ENCODE measurements at regions not wholly inside any gene's neighbourhood (a gene's known extent, or its start where the extent isn't known, plus 50 kb on each side); places are given as distances from the start of the nearest gene placed in this dataset.

- DNase-seq (ENCODE audit: low spot score), result no peak
These were observed 295.6 kb downstream of the MAFB start for GRCh38 chr20:40393197-40394079.

DNA sequence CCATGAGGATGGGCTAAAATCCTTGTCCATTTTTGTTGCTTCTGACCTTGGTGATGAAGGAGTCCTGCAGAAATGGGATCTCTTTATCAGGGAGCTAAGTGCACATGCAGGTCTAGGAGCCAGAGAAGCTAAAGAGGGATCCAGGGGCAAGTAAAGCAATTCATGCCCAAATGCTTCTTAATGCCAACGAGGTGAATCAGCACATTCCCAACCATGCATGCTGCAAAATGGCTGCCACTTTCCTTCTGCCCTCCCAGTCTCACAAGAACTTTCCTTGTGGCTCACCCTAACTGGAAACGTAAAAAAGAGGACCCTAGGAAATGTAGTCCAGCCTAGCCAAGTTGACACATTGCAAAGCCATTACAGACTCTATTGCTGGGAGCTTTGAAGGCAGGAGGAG is 298.4 kb downstream of the MAFB start:
- DNase-seq (ENCODE audit: low spot score), result no peak

GRCh38 chr20:40370800-40371199 is 318.2 kb downstream of the MAFB start:
- DNase-seq (ENCODE audit: low spot score), result no peak

- no peak for DNase-seq (ENCODE audit: low spot score)
These were observed 320.2 kb downstream of the MAFB start for GRCh38 chr20:40368876-40369275.

DNA sequence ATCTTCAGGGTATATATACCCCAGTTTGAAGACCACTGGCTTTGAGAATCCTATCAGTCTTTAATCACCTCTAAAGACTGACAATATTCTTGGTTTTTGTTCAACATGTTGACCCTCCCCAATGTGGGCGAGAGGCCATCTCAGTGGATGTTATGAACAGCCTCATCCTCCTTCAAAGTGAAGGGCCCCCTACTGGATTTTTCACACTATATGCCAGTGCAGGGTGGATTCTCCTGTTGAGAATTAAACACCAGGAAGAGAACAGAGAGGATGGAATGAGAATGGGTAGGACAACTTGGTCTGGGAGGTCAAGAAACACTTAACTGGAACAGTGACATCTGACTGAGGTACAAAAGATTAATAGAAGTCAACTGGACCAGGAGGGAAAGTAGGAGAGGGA is 327.1 kb downstream of the MAFB start:
- no peak for DNase-seq (ENCODE audit: low spot score)

- no peak for DNase-seq (ENCODE audit: low spot score)
These were observed 329.7 kb downstream of the MAFB start for GRCh38 chr20:40359131-40359912.

- no peak for DNase-seq (ENCODE audit: low spot score)
These were observed 334.2 kb downstream of the MAFB start for GRCh38 chr20:40354880-40355279.

GRCh38 chr20:40343390-40343789 is 345.6 kb downstream of the MAFB start:
- DNase-seq (ENCODE audit: low spot score), result no peak

DNA sequence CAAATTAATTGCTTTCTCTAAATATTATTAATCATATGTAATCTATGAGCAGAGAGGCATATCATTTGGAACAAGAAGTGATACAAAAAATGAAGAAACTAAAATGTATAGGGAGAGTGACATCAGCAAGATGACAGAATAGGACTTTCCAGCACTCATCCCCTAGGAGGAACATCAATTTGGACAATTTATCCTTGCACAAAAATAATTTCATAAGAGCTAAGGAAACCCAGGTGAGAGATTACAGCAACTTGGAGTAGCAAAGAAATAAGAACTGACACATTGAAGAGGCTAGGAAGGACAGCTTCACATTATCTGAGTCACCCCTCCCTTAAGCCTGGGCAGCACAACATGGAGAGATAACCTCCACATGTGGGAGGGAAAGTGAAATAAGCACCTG is 347.5 kb downstream of the MAFB start:
- no peak for DNase-seq (ENCODE audit: low spot score)

GRCh38 chr20:40339661-40340449 is 349.2 kb downstream of the MAFB start:
- DNase-seq (ENCODE audit: low spot score), result no peak

- DNase-seq (ENCODE audit: low spot score), result no peak
These were observed 352.5 kb downstream of the MAFB start for GRCh38 chr20:40336533-40336932.

- no peak for DNase-seq (ENCODE audit: low spot score)
These were observed 353.1 kb downstream of the MAFB start for GRCh38 chr20:40335901-40336351.

DNA sequence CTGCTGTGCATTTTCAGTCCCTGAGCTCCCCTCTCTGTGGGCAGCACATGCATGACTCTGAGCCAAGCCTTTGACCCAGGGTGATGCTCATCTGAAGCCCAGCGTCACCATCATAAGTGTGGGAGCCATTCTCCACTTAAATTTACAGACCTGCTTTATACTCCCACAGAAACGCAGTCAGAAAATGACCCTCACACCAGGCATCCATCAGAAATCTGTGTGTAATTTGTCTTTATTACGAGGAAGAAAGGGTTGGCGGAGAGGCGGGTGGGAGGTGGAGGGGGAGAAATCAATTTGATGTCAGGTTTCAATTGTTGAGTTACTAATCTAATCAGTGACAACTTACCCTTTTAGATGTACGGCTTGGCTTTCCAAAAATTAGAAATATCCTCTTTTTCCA is 353.6 kb downstream of the MAFB start:
- DNase-seq (ENCODE audit: low spot score), result no peak

GRCh38 chr20:40333591-40333990 is 355.4 kb downstream of the MAFB start:
- DNase-seq (ENCODE audit: low spot score), result no peak

- DNase-seq (ENCODE audit: low spot score), result no peak
These were observed 357.1 kb downstream of the MAFB start for GRCh38 chr20:40331807-40332560.

DNA sequence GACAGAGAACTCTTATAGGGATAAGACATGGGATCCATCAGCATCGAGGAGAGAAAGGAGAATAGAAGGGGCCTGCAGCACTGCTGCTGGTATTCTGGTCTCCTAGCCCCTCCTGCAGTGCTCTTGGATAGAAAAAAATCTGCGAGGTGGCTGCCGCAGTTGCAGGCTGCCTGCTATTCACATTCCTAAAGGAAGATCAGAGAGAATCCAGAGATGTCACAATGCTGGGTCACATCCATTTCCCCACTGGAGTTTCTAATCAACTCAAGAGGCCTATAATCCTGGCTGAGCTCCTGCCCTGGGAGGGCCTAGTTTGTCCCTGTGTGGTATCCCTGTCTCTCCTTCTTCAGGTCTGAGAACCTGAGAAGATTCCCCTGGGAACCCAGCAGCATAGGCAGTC is 357.8 kb downstream of the MAFB start:
- DNase-seq (ENCODE audit: low spot score), result no peak

- DNase-seq (ENCODE audit: low spot score), result no peak
These were observed 359.7 kb downstream of the MAFB start for GRCh38 chr20:40329321-40329720.

- no peak for DNase-seq (ENCODE audit: low spot score)
These were observed 362.3 kb downstream of the MAFB start for GRCh38 chr20:40326784-40327183.

- no peak for DNase-seq (ENCODE audit: low spot score)
These were observed 363.9 kb downstream of the MAFB start for GRCh38 chr20:40325006-40325568.

- DNase-seq (ENCODE audit: low spot score), result peak; percentile 13
These were observed 365.7 kb downstream of the MAFB start for GRCh38 chr20:40323361-40323794.

- DNase-seq (ENCODE audit: low spot score), result no peak
These were observed 366.1 kb downstream of the MAFB start for GRCh38 chr20:40322941-40323340.

All from H4 (cell line).